Pons (tissue), 1 donor: ENCODE measurements at regions not wholly inside any gene's neighbourhood (a gene's known extent, or its start where the extent isn't known, plus 50 kb on each side); places are given as distances from the start of the nearest gene placed in this dataset.
"Not testable (repeated sequence)": the region's sequence is repeated elsewhere in the genome, so short reads cannot be mapped to it uniquely, and the experiment has no call there.

Source experiments
- DNase-seq: peaks from one replicate; pipeline ENCODE4 v3.0.0-alpha.2; 2016; ENCODE audit warnings: low spot score

DNA sequence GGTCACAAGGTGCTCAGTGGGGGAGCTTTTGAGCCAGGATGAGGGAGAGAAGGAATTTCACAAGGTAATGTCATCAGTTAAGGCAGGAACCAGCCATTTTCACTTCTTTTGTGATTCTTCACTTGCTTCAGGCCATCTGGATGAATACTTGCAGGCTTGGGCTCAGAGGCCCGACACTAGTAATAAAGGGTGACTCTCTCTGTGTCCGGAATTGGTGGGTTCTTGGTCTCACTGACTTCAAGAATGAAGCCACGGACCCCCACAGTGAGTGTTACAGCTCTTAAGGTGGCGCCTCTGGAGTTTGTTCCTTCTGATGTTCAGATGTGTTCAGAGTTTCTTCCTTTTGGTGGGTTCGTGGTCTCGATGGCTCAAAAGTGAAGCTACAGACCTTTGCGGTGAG, 131.8 kb upstream of the RXFP2 start:
- DNase-seq: not testable (repeated sequence)

DNA sequence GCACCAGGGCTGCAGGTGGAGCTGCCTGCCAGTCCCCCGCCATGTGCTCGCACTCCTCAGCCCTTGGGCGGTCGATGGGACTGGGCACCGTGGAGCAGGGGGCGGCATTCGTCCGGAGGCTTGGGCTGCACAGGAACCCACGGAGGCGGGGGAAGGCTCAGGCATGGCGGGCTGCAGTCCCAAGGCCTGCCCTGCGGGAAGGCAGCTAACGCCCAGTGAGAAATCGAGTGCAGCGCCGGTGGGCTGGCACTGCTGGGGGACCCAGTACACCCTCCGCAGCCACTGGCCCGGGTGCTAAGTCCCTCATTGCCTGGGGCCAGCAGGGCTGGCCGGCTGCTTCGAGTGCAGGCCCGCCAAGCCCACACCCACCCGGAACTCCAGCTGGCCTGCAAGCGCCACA, 130.5 kb upstream of the RXFP2 start:
- DNase-seq: not testable (repeated sequence)

DNA sequence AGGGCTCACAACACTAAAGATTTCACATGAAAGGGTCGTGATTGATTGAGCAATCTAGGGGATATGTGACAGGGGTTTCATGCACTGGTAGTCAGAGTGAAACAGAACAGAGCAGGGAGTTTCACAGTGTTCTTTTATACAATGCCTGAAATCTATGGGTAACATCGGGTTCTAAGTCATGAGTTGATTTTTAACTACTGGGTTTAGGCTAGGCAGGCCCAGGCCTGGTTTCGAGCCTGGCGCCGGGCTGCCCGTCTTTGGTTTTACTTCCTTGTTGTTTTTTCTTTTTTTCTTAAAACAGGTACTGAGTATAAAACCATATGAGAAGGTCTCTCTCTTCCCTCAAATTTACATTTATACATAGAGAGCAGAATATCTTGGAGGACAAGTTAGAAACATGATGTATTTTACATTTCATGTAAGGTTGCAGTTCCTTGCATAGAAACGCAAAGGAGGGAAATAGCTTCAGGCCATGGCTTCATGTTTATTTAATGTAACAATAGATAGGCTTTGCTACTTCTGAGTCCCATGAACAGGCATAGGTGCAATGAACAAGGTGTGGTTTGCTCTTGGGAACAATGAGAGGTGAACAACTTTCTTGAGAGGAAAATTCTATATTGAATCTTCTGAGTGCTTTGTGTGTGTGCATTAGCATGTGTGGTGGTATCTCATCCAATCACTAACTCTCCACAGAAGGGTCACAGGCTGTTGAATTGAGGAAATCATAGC, 128.9 kb upstream of the RXFP2 start:
- no peak for DNase-seq

DNA sequence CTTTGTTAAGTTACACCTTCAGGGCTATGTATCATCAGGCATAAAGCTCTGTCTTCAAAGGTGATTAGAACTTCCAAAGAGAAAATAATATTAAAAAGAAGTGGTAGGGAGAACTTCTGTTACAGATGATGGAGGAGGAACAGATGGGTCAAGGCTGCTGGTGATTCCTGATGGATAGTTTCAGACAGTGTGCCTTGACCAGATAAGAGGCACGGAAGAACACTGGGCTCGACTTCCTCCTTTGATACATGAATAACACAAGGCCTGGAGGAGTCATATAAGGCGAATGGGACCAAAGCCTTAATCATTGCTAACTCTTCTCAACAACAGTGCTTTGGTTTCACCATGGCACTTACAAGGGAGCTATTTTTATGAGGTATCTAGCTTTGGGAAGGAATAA, 128.1 kb upstream of the RXFP2 start:
- DNase-seq: no peak

DNA sequence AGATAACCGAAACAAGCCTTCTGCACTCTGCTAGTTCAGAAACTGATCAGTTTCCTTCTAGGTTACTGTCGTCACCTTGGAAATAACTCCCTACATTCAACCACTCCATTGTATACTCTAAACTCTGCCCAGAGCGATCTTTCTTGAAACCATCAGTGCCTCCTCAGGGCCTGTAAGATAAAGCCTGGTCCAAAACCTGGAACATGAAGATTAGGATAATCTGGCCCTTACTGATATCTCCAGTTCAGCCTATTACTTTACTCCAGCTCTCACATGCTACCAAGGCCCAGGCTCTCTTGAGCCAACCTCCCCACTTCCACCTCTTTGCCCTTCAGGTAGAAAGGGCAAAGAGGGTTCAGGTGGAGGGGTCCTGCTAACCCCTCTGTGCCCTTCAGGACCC, 125.3 kb upstream of the RXFP2 start:
- no peak for DNase-seq

- DNase-seq: no peak
Observed at GRCh38 chr13:31614704-31615103, 124.6 kb upstream of the RXFP2 start.

GRCh38 chr13:31625115-31625514, 114.2 kb upstream of the RXFP2 start:
- no peak for DNase-seq

DNA sequence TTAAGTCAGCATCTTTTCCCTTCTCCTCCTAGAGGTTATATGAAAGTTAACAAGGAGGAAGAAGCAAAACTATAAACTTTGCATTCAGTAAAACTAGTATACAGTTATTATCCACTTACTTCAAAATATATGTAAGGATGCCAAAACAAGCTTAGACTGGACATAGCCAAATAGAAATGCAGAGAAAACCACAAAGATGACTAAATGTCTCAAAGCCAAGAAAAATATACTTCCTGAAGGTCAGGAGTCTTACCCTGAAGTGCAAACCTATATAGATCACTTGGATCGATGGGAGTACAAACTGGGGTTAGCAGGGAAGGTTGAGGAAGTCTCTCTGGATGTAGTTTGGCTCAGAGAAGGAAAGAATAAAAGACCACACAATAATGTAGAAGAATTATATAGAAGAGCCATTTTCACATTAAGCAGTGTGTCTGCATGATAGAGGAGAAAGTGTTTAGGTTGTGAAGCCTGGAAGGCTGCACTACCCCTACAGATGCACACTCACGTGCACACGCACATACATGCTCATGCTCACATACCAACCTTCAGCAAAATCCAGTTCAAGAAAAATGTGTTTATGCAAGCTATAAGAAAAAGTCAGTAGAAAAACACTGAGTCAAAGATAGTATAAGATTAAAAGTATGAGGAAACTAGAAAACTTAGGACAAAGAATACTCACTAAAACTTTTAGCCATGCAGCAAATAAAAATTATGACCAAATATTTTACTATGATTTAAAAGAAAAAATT, 112.1 kb upstream of the RXFP2 start:
- no peak for DNase-seq

- DNase-seq: no peak
Observed at GRCh38 chr13:31629085-31629780, 110.1 kb upstream of the RXFP2 start.

GRCh38 chr13:31631071-31631470, 108.3 kb upstream of the RXFP2 start:
- DNase-seq: no peak

DNA sequence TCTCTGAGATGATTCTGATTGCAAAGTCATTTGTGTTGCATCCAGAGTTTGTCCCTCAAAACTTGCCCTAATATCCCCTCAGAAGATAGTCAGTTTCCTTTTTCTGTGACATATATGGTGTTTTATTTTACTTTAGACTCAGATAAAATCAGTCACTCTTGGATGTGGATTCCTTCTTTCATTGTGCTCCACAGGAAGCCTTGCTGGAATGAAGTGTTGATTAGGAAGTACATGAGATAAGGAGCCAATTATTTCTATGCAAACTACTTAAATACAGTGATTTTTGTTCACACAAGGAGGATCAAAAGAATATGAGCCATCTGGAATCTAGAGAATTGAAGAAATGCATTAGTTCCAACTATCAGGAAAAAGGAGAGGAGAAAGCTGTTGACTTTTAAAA, 107.6 kb upstream of the RXFP2 start:
- DNase-seq: no peak

DNA sequence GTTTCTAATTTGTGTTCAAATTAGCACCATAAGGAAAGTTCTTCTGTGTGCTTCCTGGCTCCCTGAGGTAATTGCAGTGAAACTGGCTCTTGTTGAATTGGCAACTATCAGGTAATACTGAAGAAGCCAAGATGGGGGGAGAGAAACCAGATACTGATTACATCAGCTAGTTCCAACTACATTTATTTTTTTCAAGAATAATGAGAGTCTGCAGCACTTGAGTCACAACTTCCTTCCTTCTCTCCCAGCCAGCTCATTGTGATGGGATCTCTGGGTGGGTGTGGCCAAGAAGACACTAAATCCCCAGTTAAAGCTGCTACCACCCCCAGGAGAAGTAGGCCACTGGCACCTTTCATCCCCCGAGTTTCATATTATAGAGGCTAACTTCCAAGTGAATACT, 100.7 kb upstream of the RXFP2 start:
- DNase-seq: no peak

GRCh38 chr13:31639443-31640163, 99.7 kb upstream of the RXFP2 start:
- DNase-seq: no peak

- peak; percentile 27 for DNase-seq
Observed at GRCh38 chr13:31649766-31650165, 89.6 kb upstream of the RXFP2 start.

DNA sequence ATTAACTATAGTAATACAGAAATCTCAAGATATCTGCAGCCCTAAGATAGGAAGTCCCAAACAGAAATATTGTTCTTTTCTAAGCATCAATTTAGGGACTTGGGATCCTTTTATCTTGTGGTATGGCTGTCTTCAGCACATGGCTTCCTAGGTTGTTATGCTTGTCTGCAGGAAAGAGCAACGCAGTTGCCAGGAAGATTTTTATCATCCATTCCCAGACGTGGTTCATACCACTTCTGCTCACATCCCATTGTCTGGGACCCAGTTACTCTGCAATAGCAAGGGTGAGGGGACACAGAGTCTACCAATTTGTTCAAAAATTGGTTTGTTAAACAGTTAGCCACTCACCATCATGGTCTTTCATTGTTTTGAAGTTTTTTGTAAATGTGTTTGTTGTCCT, 85.6 kb upstream of the RXFP2 start:
- DNase-seq: no peak

DNA sequence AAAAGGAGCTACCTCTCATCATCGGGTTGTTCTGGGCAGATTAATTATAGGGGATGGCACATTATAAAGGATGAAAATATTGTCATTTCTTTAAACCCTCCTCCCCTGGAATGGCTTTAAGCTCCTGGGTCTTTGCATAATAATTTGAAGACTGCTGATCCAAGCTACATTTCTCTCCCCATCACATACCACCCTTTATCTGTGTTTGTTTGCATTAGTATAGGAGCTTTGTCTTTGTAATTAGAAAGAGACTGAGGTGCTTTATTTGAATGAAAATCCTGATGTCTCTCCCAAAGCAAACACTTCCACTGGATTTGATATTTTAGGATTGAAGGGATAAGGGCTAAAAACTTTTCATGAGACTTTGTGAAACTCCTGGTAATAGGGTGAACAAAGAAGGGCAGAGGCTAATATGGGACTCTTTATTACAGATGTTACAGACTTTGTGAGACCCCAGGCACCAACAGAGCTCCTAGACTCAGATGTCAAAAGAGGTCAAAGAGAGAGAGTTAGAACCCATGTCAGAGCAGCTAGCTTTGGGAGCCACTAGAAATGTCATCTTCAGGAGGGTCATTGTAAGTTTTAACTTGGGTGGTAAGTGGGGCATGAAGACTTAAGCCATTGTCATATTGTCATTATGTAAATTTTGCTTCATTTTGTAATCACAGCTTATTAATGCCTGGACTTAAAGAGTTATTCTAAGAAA, 75.3 kb upstream of the RXFP2 start:
- DNase-seq: no peak

DNA sequence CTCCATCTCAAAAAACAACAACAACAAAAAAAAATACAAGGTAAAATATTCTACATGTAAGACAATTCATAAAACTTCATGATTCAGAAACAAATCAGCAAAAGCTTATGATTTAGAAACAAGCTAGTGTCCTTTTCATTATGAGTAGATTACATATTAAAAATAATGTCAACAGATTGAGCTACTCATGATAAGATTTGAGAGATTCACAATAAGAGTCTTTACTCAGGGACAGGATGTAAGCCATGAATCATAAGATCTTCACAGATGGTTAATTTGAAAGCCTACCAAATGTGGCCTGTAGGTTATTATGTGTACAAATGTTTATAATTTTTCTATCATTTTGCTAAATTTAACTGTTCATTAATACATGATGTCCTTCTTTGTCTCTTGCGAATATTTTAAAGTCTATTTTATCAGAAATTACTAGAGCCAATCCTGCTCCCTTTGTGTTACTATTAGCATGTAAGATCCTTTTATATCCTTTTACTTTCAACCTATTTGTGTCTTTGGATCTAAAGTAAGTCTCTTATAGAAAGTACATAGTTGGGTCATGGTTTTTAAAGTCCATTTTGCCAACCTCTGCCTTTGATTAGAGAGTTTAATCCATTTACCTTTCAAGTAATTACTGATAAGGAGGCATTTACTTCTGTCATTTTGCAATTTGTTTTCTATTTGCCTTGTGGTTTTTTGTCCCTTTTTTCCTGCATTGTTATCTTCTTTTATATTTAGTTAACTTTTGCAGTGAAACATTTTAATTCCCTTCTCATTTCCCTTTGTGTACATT, 68.3 kb upstream of the RXFP2 start:
- no peak for DNase-seq

DNA sequence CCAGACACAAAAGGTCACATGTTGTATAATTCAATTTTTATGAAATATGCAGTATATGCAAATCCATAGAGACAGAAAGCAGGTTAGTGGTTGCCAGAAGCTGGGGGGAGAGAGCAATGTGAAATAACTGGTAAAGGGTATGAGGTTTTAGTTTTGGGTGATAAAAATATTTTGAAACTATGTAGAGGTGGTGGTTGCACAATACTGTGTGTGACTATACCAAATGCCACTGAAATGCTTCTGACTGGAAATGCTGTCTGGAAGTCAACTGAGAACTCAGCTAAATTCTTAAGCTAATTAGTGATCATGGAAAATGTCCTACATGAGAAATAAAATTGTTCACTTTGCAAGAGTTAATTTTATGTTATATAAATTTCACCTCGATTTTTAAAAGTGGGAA, 65.3 kb upstream of the RXFP2 start:
- DNase-seq: no peak

DNA sequence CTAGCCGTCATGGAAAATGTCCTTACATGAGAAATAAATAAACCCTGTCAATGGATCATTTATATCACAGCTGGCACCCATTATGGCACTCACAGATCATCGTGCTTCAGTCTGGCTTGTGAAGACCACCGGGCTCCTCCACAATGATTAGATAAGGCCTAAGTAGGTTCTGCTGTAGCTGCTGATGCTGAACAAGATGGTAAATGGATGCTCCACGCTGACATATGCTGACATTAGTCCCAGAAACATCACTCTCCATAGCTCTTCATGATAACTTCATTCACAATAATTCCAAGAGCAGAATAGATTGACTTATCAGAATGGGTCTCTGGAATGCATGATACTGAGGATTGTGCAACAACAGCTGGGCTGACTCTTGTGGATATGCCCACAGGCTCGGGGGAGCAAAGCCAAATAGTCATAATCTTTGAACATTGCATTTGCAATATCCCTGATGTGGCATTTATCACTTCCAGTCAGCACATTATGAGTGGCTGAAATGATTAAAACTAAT, 63.8 kb upstream of the RXFP2 start:
- DNase-seq: no peak

GRCh38 chr13:31681133-31681532, 58.2 kb upstream of the RXFP2 start:
- DNase-seq: no peak

GRCh38 chr13:31684466-31684865, 54.9 kb upstream of the RXFP2 start:
- DNase-seq: no peak
